ENCODE measurements at regions not wholly inside any gene's neighbourhood (a gene's known extent, or its start where the extent isn't known, plus 50 kb on each side); places are given as distances from the start of the nearest gene placed in this dataset.
"Not testable (repeated sequence)": the region's sequence is repeated elsewhere in the genome, so short reads cannot be mapped to it uniquely, and the experiment has no call there.

GRCh38 chr2:67169417-67170140 is 227.6 kb upstream of the ETAA1 start:
- DNase-seq, result no peak

GRCh38 chr2:67179526-67179925 is 217.6 kb upstream of the ETAA1 start:
- DNase-seq, result no peak

- no peak for DNase-seq
Observed at GRCh38 chr2:67180841-67181240, 216.3 kb upstream of the ETAA1 start.

GRCh38 chr2:67182884-67183283 is 214.2 kb upstream of the ETAA1 start:
- no peak for DNase-seq

- DNase-seq, result no peak
Observed at GRCh38 chr2:67186326-67186725, 210.8 kb upstream of the ETAA1 start.

- no peak for DNase-seq
Observed at GRCh38 chr2:67186871-67187270, 210.3 kb upstream of the ETAA1 start.

GRCh38 chr2:67195327-67195726 is 201.8 kb upstream of the ETAA1 start:
- not testable (repeated sequence) for DNase-seq

- no peak for DNase-seq
Observed at GRCh38 chr2:67201521-67201920, 195.6 kb upstream of the ETAA1 start.

- DNase-seq, result no peak
Observed at GRCh38 chr2:67204349-67204748, 192.8 kb upstream of the ETAA1 start.

GRCh38 chr2:67208887-67209500 is 188.1 kb upstream of the ETAA1 start:
- DNase-seq, result peak in 3 of 56 donors; percentile 1 to 23 (median 1)

GRCh38 chr2:67210430-67210829 is 186.7 kb upstream of the ETAA1 start:
- DNase-seq, result no peak

GRCh38 chr2:67212203-67212602 is 184.9 kb upstream of the ETAA1 start:
- no peak for DNase-seq

- DNase-seq, result no peak
Observed at GRCh38 chr2:67213270-67213670, 183.9 kb upstream of the ETAA1 start.

GRCh38 chr2:67213677-67214402 is 183.3 kb upstream of the ETAA1 start:
- DNase-seq, result no peak

- DNase-seq, result no peak
Observed at GRCh38 chr2:67214585-67215185, 182.4 kb upstream of the ETAA1 start.

- DNase-seq, result no peak
Observed at GRCh38 chr2:67215214-67216055, 181.7 kb upstream of the ETAA1 start.

GRCh38 chr2:67216103-67216502 is 181.0 kb upstream of the ETAA1 start:
- DNase-seq, result no peak

GRCh38 chr2:67216881-67217280 is 180.3 kb upstream of the ETAA1 start:
- DNase-seq, result no peak

GRCh38 chr2:67217398-67217797 is 179.7 kb upstream of the ETAA1 start:
- DNase-seq, result no peak

GRCh38 chr2:67218056-67218455 is 179.1 kb upstream of the ETAA1 start:
- no peak for DNase-seq

- no peak for DNase-seq
Observed at GRCh38 chr2:67219651-67220050, 177.5 kb upstream of the ETAA1 start.

All from amygdala (tissue), 56 donors.